Ovary (tissue), 3 donors: ENCODE measurements at regions not wholly inside any gene's neighbourhood (a gene's known extent, or its start where the extent isn't known, plus 50 kb on each side); places are given as distances from the start of the nearest gene placed in this dataset.
"Not testable (repeated sequence)": the region's sequence is repeated elsewhere in the genome, so short reads cannot be mapped to it uniquely, and the experiment has no call there.

Experiments
- CTCF ChIP-seq, 3 donors: fragments of 450-650 bp in 2 of 3; fragments of 200-600 bp in 1 of 3; IDR thresholded peaks; one replicate each; pipeline versions ENCODE4 v1.5.1 to v1.8.0; 2016 to 2022; ENCODE audit warnings: antibody characterized with exemption in 3 of 3, mild to moderate bottlenecking in 1 of 3
- EP300 ChIP-seq: sonication (generic); formaldehyde crosslinking; IDR thresholded peaks from one replicate; pipeline ENCODE4 v1.6.1; 2017; ENCODE audit warnings: antibody characterized with exemption
- POLR2A ChIP-seq: fragments of 450-650 bp; IDR thresholded peaks from one replicate; pipeline ENCODE4 v1.6.1; 2017; ENCODE audit warnings: antibody characterized with exemption, mild to moderate bottlenecking, moderate library complexity
- donor health status: DM: no; HTN: no; CAD: no.

- TF ChIP-seq CTCF (IDR thresholded peaks at IDR 0.05); EP300; POLR2A: not testable (repeated sequence)
Observed at GRCh38 chr16:21376196-21376899, 98.3 kb upstream of the CRYM start.
